ENCODE measurements at regions not wholly inside any gene's neighbourhood (a gene's known extent, or its start where the extent isn't known, plus 50 kb on each side); places are given as distances from the start of the nearest gene placed in this dataset.

DNA sequence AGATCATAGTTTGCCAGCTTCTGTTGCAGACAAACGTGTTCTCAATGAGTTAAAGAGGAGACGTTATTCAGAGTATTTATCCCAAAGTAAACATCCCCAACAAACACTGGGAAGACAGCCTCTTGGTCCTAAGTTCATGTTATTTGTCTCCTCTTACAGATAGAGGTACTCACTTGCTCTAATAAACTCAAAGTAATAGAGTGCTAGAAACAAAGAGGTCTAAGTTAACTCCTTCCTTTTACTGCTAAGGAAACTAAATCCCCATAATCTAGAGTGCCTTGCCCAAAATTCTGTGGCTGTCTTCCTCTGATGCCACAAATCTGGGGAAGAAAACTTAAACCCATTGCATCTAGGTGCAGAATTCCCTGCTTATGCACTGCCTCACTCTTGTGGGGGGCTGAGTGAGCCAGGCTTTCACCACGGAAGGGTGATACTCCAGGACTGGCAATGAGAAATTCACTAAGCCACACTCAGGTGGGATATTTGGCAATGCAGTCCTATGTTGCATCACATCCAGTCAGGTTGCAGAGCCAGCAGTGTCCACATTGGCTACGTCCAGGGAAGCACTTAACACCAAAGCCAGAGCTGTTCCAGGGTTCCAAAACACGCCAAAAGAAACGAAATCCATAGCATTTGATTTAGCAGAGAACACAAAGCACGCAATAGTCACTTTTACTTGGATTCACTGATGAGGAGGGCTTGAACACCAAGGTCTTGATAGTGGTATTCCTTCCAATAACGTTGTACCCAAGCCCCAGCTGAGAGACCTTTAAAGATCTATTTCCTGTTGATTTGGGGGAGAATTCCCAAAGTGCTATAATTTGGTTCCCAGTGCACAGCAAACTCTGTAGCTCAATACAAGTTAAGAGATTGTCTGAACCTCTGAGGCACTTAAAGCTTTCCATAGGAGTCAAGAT is 81.0 kb upstream of the FOXQ1 start:
- H3K36me3 ChIP-seq (replicated peaks) = no peaks in the 10 kb centered on the region
- H3K4me3 ChIP-seq (ENCODE audit: low read depth, low read length) = no peak overlapping the region
- no peak overlapping the region for H3K27ac ChIP-seq
- TF ChIP-seq, protein P1, sequence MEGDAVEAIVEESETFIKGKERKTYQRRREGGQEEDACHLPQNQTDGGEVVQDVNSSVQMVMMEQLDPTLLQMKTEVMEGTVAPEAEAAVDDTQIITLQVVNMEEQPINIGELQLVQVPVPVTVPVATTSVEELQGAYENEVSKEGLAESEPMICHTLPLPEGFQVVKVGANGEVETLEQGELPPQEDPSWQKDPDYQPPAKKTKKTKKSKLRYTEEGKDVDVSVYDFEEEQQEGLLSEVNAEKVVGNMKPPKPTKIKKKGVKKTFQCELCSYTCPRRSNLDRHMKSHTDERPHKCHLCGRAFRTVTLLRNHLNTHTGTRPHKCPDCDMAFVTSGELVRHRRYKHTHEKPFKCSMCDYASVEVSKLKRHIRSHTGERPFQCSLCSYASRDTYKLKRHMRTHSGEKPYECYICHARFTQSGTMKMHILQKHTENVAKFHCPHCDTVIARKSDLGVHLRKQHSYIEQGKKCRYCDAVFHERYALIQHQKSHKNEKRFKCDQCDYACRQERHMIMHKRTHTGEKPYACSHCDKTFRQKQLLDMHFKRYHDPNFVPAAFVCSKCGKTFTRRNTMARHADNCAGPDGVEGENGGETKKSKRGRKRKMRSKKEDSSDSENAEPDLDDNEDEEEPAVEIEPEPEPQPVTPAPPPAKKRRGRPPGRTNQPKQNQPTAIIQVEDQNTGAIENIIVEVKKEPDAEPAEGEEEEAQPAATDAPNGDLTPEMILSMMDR (IDR thresholded peaks at IDR 0.05; ENCODE audit: low read depth, low read length, missing control alignments) = no peak
- no peak for DNase-seq
- no peaks in the 10 kb centered on the region for H3K27me3 ChIP-seq (replicated peaks)
- in situ Hi-C loops (cut with HindIII; ENCODE audit: low pct_ligation_motif_present, low sequenced_read_pairs) = no loop called here

DNA sequence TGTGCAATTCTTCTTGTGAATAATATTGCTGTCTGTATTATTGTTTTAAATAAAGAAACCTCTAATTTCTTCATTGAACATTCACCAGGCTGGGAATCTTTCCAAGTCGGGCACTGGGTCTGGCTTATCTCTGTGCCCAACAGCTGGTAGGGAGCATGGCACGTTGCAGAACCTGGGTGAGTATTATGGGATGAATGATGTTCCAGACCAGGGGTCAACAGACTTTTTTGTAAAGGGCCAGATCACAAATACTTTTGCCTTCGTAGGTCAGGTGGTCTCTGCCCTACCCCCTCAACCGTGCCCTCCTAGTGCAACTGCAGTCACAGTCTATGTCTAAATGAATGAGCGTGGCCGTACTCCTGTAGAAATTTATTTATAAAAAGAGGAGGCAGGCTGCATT is 81.6 kb upstream of the FOXQ1 start:
- Histone ChIP-seq H3K27ac (no peak overlapping the region), H3K4me3 (ENCODE audit: low read depth, low read length) (no peak overlapping the region), H3K36me3 (replicated peaks) (no peaks in the 10 kb centered on the region), H3K27me3 (replicated peaks) (no peaks in the 10 kb centered on the region)
- DNase-seq = no peak
- TF ChIP-seq, protein P1 (IDR thresholded peaks at IDR 0.05; ENCODE audit: low read depth, low read length, missing control alignments) = no peak
- in situ Hi-C loops (cut with HindIII; ENCODE audit: low pct_ligation_motif_present, low sequenced_read_pairs) = no loop called here

DNA sequence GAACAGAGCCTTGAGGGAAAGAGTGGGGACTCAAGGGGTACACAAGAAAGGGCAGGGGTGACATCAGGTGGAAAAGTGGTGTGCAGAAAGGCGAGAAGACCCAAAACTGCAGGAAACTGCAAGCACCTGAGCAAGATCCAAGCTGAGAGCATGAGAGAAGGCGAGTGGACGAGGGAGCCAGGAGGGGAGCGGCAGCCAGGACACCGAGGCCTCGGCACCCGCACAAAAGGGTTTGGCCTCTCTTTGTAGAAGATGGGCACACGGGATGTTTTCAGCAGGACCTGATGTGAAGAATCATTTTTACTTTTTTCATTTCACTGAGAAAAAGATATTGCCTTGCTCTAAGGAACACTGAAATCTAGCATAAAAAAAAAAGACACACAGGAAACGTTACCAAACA is 82.1 kb upstream of the FOXQ1 start:
- H3K27me3 ChIP-seq (replicated peaks) = no peaks in the 10 kb centered on the region
- H3K4me3 ChIP-seq (ENCODE audit: low read depth, low read length) = no peak overlapping the region
- TF ChIP-seq, protein P1 (IDR thresholded peaks at IDR 0.05; ENCODE audit: low read depth, low read length, missing control alignments) = no peak
- H3K27ac ChIP-seq = no peak overlapping the region
- no peak for DNase-seq
- in situ Hi-C loops (cut with HindIII; ENCODE audit: low pct_ligation_motif_present, low sequenced_read_pairs) = no loop called here
- H3K36me3 ChIP-seq (replicated peaks) = no peaks in the 10 kb centered on the region

DNA sequence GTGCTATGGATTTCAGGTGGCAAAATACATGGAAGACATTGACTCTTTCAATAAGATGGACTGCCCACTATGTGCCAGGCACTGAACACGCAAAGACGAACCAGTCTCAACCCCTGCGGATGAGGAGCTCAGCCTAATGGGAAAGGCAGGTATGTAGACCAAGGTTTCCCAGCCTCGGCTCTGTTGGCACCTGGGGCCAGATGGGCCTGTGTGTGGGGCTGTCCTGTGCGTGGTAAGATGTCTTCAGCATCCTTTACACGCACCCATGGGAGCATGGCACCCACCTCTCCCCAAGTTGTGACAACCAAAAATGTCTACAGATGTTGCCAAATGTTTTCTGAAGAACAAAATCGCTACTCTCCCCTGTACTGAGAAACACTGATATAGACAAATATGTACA is 82.6 kb upstream of the FOXQ1 start:
- in situ Hi-C loops (cut with HindIII; ENCODE audit: low pct_ligation_motif_present, low sequenced_read_pairs) = no loop called here
- Histone ChIP-seq H3K4me3 (ENCODE audit: low read depth, low read length) (no peak overlapping the region), H3K36me3 (replicated peaks) (no peaks in the 10 kb centered on the region), H3K27me3 (replicated peaks) (no peaks in the 10 kb centered on the region), H3K27ac (no peak overlapping the region)
- no peak for DNase-seq
- TF ChIP-seq, protein P1 (IDR thresholded peaks at IDR 0.05; ENCODE audit: low read depth, low read length, missing control alignments) = no peak

DNA sequence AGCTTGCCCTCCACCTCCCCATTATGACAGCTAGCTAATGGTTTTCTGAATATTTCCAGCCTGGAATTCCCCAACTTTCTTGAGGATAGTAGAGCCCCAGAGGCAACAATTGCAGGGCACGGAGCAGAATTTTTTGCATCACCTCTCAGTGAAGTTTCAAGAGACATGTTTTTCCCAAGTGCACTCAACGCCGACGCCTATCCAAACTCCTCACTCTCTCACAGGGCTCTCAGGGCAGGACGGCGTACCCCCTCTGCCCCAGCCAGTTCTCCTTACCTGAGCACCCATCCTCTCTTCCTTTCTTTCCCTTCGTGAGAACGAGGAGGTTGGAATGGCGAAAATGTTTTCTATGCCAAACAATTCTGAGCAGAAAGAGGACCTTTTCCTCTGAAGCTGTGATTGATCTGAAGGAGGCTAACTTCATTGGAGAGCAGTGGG is 83.1 kb upstream of the FOXQ1 start:
- no peaks in the 10 kb centered on the region for H3K36me3 ChIP-seq (replicated peaks)
- TF ChIP-seq, protein P1 (IDR thresholded peaks at IDR 0.05; ENCODE audit: low read depth, low read length, missing control alignments) = no peak
- DNase-seq = no peak
- in situ Hi-C loops (cut with HindIII; ENCODE audit: low pct_ligation_motif_present, low sequenced_read_pairs) = no loop called here
- no peak overlapping the region for H3K4me3 ChIP-seq (ENCODE audit: low read depth, low read length)
- no peaks in the 10 kb centered on the region for H3K27me3 ChIP-seq (replicated peaks)
- H3K27ac ChIP-seq = no peak overlapping the region
